Ureter (tissue), 1 donor: ENCODE measurements at regions not wholly inside any gene's neighbourhood (a gene's known extent, or its start where the extent isn't known, plus 50 kb on each side); places are given as distances from the start of the nearest gene placed in this dataset.
"Not testable (repeated sequence)": the region's sequence is repeated elsewhere in the genome, so short reads cannot be mapped to it uniquely, and the experiment has no call there.

Experiments
- DNase-seq: peaks from one replicate; pipeline ENCODE4 v3.0.0-alpha.2; 2020; ENCODE audit warnings: low spot score
- donor health status: DM: yes; HTN: yes; CAD: no.

DNA sequence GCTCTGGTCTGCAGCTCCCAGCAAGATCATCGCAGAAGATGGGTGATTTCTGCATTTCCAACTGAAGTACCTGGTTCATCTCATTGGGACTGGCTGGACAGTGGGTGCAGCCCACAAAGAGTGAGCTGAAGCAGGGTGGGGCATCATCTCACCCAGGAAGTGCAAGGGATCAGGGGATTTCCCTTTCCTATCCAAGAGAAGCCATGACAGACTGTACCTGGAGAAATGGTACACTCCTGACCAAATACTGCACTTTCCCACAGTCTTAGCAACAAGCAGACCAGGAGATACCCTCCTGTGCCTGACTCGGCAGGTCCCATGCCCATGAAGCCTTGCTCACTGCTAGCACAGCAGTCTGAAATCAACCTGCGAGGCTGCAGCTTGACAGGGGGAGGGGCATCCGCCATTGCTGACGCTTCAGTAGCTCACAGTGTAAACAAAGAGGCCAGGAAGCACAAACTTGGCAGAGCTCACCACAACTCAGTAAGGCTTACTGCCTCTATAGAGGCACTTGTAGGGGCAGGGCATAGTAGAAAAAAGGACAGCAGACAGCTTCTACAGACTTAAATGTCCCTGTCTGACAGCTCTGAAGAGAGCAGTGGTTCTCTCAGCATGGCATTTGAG is 60.5 kb downstream of the AREG start:
- peak; percentile 67 for DNase-seq

DNA sequence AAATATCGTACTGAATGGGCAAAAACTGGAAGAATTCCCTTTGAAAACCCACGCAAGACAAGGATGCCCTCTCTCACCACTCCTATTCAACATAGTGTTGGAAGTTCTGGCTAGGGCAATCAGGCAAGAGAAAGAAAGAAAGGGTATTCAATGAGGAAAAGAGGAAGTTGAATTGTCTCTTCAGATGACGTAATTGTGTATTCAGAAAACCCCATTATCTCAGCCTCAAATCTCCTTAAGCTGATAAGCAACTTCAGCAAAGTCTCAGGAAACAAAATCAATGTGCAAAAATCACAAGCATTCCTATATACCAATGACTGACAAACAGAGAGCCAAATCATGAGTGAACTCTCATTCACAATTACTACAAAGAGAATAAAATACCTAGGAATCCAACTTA is 64.4 kb downstream of the AREG start:
- DNase-seq = not testable (repeated sequence)

DNA sequence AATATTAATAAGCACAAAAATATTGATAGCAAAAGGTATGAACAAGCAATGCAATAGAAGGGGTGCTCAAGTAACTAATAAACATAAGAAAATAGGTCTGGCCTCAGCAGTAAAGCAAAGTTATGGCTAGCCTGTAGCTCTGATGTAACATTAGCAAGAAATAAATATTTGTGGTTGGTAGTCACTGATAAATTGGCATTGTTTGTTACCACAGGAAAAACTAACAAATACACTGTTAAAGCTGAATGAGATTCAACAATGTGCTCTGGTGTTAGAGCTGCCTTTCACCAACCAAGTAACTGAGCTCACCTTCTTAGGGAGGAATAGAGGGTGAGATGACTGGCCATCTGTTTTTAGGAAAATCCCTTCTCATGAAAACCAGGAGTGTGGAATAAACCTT is 71.4 kb downstream of the AREG start:
- no peak for DNase-seq

DNA sequence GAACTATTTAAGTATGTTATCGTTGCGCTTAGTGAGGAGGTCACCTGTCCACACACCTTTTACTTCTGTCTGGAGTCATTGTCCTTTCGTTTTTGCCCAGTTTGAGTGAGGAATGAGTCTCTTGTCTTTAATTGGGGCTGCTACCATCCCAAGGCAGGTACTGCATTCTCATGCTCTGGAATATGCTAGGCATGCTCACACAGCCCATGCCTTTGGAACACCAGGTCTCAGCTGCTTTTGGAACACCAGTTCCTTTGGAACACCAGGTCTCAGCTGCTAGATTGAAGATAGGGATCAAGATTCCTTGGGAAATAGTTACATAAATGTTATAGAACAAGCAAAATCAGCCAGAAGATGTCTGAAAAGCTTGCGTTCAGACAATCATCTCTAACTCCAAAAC is 73.1 kb downstream of the AREG start:
- DNase-seq = no peak

DNA sequence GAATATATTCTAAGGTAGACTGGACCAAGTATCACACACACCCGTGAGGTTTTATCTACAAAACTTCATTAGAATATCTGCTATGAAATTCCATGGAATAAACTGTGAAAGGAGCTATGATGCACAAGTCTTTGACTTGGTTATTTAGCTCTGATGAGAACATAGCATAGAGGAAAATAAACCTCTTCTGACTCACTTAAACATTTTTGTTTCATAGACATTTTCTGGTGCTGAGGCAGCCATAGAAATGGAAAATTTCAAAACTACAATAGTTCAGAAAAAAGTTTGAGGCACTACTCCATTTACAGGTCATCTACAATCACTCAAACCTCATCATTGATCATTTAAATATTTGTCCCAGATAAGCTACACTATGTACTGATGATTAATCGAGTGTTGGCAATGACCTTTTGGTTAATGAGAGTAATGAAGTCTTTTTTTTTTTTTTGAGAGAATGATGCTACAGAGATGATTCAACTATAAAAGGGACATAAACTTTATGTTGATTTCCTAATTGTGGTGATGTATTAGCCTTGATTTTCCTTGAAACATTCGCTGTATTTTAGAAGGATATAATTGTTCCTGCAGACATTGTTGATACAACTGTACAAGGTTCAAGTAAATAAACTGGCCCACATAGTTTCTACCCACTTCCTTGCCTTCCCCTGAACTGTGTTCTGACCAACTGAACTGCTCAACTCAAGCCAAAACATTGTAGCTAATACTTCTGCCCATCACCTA is 77.5 kb downstream of the AREG start:
- DNase-seq = no peak

DNA sequence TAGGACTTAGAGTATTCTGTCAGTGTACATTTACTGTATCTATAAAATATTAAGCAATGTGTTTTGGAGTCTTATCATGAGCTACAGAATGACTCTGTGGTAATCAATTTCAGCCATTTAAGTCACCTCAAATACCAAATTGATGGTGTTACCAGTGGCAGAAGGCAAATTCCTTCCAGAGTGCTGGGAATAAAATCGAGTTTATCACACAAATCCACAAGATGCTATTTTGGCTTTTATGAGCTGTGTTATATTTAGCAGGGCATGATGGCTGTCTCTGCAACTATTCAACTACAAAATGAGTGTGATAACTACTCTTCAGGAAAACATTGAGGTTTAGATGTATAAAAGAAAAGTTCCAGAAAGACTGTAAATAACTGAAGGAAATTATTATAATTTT is 78.2 kb downstream of the AREG start:
- no peak for DNase-seq

DNA sequence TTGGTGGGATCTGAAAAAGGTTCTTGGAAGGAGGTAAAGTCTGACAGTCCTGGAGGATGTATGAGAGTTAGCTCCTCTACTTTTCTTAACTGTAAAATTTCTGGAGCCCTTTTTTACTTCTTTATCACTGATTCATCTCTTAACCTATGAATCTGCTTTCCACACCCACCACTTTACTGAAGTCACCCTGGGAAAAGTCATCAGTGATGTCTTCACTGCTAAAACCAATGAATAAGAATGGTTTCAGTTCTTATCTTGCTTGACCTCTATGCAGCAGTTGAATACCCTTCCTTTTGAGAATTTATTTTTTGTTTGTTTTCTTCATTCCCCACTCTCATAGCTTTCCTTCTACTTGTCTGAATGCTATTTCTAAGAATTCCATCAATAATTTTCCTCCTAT is 80.0 kb downstream of the AREG start:
- no peak for DNase-seq

DNA sequence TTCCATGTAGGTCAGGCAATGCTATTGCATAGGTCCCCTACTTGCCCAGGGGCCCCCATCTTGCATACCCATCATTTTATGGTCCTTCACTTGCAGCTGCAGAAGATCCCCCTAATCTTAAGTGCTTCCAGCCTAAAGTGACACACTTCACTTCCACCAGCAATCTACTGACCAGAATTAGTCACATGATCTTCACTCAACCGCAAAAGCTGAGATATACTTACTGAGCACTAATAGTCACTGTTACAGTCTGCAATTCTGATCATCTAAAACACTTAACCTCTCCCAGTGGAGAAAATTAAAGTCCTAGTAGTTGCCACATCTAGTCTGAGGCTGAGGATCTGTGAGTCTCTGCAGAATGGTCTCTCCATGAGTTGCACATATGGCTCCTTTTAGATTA is 82.1 kb downstream of the AREG start:
- DNase-seq = no peak

DNA sequence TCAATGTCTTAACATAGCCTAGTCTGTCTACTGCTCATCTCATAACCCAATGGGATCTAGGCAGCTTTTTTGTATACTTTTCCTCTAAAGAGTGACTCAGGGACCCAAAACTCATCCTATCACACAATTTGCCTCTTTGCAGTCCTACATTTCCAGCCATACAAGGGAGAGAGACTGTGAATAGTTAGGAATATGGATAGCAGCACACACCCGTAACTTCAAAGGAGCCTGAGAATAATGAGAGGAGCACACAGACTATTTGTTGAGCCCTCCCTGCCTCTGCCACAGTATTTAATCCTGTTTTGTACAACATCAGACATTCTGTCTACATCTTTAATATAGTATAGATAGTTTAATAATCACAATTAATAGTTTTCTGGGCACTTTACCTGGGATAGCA is 83.2 kb downstream of the AREG start:
- DNase-seq = no peak

DNA sequence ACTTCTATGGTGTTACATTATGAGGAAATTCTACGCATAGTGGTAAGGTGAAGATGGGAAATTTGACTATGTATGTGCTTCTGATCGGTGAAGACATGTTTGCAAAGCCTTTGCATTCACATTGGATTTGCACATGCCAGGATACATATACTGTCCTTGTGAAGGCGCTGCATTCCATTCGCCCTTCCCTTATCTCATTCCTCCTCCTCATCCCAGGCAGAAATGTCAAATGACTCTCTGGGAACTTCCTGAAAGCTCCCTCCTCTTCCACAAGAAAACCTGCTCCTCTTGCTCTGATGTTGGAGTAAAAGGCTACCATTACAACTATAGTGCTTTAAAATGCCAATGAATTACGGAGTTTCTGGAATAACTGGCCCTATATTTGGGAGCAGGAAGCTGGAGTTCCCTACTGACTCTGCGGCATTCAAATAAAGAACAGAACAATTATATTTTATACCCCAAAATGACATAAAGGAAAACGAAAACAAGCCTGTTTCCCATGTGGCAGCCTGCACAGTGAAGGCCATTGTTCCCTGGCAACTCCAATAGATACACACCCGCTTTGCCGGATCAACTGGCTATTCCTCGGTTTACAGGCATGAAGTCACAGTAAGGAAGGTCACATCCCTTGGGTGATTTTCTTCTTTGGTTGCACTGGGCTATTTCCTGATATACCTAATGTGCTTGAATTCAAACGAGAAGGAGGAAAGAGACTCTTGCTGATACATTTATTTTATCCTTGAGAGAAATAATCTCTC is 84.5 kb downstream of the AREG start:
- DNase-seq = no peak

DNA sequence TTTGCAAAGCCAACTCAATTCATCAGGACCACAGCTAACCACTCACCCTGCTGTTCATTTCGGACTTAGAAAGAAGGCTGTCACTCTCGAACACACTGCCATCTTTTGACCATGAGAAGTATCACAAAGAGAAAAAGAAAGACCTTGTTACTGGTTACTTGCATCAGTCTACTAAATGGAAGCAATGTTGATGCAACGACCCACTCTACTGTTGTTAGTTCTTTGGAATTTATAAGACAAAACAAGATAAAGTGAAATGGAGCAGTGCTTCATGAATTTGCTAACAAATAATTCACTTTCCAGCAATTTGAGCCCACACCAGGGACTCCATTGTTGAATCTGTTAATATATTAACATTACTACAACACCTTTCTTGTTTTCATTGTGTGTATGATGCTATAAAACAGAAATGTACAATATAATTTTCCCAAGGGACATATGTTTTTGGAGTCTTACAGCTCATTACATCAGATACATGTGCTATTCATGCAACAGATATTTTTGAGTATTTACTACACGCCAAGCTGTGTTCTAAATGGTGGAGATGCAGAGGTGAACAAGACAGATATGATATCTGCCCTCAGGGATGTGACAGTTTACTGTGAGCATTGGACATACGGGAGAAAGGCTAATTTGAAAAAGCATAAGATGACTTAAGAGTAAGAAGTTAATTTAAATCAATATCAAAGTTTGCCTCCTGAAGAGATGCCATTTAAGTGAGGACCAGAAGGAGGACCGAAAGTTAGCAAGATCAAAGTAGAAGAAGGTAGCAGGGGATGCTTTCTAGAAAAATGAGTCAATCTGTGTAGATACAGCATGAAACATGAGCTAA is 87.2 kb downstream of the AREG start:
- DNase-seq = no peak

DNA sequence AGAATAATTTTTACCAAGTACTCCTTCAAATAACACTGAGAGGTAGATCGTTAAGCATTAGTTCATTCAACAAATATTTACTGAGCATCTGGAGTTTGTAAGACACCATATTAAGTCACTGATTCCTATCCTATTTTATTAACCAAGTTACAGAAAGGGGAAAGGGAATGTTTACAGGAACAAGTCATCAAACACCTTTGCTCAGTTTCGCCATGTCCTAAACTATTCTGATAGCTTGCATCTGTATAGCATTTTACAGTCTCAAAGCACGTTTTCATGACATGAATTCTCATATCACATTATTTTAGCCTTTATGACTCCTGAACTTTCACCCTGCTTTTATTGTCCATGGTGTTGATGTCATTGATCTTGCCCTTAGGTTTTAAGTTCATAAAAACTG is 89.2 kb downstream of the AREG start:
- no peak for DNase-seq

DNA sequence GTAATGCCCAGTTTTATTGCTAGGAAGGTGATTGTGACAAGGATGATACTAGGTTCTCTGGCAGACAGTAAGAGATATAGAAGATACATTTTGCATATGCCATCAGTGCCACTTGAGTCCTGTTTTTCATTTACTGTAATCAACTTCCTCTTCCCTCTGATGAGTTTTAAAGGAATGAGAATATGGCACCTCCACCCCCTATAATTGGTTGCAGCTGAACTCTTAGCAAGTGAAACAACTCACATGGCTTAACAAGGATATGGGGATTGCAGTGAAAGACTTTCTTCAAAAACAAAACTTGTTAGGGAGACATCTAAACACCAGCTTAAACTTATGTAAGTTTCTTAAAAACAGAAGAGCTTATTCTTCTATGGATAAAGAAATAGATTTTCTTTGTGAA is 90.0 kb downstream of the AREG start:
- no peak for DNase-seq

DNA sequence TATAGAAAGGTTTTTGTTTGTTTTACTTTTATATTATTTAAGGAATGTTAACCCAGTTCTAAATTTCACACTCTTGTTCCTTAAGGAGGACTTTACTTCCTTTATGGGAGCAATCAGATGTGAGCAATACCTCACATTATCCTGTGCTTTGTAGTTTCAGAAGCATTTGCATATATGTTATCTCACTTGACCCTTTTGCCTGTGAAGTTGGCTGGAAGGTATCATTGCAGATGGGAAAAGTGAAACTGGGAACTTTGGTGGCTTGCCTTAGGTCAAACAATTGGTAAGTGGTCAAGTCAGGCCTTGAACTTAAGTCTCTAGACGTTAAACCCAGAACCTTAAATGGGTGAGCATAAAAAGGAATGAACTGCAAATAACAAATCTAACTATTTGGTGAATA is 90.6 kb downstream of the AREG start:
- no peak for DNase-seq

DNA sequence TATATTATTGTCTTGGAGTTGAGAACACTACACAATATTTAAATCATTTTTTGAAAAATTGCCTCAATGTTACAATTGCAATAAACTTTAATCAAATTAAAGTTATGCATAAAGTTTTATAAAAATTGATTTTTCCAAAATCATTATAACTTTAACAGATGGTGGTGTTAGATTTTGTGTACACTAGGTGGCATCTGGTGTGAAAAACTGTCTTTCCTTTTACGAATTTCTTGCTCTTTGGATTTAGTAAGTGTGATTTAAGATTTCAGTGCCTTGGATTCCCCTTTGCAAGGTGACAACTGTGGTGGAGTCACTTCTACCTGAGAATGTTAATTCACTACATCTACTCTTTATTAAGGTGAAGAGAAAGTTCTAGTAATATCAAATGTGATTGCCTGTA is 91.6 kb downstream of the AREG start:
- DNase-seq = no peak

DNA sequence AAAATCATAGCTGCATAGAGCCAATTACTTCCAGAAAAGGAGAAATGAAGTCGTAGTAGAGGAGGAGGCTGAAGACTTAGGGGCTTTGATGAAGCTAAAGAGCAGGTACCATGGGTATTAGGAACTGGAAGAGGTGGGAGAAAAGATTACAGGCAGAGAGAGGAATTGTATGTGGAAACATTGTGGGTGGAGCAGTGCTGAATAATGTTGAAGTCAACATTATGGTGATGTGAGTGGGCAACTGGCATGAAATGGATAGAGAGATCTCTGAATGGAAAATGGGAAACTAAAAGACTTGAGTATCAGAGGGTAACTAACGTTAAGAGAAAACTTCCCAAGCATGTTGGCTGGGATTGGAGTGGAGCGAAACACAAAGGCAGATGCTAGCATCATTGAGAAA is 92.5 kb downstream of the AREG start:
- DNase-seq = no peak

DNA sequence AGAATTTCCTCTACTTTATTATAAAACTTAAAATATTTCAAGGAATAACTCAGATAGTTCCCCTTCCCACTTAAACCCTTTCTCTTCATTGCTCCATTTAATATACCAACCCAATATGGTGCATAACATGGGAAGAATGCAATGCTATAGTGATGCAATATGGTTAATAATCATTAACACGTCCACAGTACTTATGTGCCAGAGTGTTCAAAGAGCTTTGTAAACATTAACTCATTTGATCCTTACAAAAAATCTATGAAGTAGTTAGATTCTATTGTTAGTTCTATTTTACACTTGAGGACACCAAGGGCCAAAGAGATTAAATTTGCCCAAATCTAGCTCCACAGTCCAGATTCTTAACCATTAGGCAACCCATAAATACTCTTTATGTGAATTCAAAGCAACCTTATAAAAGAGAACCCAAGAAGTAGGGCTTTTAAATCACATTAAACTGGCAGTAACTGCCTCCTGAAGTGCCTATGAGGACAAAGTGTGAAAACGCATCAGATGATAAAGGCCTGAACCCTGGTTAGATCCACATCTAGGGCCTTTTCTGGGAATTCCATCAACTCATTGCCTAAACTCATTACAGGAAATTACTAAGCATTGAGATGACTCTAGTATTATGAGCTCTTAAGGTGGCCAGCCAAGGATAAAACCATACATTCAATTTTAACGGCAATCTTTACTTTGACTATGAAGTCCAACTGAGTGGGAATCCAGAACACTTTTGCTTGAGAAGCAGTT is 94.3 kb downstream of the AREG start:
- DNase-seq = no peak

DNA sequence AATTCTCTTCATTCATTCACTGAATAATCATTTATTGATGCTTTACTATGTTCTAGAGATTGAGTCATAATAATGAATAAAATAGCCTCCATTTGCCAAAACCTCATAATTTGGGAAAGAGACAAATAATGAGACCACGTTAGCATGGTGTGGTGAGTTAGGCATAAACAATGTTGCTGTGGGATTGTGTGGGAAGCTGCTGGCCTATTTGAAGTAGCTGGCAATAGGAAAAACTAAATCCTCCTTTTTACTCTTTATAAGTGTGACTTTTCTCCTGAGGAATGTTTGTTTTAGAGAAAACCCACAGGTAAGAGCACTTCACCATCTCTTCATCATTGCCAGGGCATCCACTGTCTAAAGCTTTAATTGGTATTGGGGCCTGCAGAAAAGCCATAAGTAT is 95.3 kb downstream of the AREG start:
- DNase-seq = no peak

DNA sequence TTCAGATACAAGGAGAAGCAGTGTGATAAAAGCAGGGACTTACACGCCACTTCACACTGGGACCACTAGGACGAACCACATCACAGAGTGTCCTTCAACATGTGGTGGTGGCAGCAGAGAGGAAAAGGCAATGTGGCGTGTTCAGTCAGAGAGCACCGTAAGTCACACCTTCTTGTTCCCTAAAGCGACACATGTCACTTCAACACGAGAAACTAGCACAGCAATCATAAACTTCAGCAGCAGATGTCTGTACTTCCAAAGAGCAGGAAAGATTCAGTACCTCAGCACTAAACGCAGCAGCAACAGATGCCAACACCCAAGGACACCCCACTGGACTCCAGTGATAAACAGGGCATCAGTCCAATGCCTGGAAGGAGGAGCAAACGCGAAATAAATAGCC is 96.7 kb downstream of the AREG start:
- DNase-seq = no peak

DNA sequence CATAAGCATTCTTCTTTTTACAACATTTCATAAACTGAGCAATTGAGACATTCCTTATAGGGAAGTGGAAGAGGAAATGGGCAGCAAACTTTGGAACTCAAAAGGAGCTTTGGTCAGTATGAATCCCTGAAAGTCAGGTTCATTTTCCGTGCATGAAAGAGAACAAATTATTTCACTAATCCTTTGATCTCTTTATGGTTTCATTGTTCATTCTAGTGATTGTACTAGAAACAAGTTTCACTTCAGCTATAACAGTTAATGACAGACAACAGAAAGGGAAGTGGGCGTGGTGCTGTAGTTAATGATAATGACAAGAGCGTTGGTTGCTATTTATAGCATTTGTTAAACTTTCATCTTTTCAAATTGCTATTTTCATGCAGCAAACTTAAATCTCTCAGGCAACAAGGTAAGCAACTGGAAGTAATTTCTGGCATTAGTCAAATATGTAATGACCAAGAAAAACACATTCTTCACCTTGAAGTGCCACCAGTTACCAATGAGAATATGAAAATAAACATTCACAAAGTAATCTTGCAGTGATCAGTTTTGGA is 98.4 kb downstream of the AREG start:
- DNase-seq = no peak

DNA sequence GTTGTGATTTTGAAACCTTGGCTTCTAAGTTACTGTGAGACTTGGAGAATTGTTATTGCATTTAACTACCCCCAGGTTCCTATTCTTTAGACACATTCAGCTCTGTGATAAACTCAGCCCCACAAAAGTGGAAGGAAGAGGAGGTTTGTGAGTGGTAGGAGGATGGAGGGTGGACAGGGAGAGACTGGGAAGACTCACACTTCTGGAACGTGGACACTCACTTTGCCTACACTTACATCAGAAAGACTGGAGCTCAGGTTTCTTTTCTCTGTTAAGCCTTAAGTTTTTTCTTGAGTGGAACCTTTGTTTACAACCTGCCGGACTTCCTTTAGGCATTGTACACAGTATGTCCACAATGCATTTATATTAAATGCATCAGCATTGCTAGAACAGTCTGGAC is 99.0 kb downstream of the AREG start:
- no peak for DNase-seq
